ENCODE measurements at regions not wholly inside any gene's neighbourhood (a gene's known extent, or its start where the extent isn't known, plus 50 kb on each side); places are given as distances from the start of the nearest gene placed in this dataset.

DNA sequence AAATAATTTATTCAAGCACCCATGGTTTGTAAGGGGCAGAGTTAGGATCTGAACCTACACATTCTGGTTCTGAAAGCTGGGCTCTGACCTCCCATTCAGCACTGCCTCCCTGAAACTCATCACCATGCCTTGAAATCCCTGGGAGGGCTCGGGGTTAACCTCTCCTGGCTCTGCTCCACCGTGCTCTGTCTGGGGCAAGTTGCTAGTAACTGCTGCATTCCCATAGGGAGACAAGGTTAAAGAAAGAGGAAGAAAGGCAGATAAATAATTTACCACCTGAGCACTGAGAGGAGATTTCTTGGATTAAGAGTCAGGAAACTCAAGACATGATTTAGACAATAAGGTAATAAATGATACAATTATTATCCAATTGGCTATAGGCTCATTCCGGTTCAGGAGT lies 199.3 kb downstream of the KIF18A start:
- no peak for DNase-seq
- intact Hi-C loops (cut with DNase I): no loop called here
- H3K4me1 ChIP-seq: no peaks in the 10 kb centered on the region
- no peaks in the 10 kb centered on the region for H3K27me3 ChIP-seq
- no peak overlapping the region for H3K27ac ChIP-seq
- no peaks in the 10 kb centered on the region for H3K36me3 ChIP-seq
- no peak overlapping the region for H3K4me3 ChIP-seq
- TF ChIP-seq, protein P1, sequence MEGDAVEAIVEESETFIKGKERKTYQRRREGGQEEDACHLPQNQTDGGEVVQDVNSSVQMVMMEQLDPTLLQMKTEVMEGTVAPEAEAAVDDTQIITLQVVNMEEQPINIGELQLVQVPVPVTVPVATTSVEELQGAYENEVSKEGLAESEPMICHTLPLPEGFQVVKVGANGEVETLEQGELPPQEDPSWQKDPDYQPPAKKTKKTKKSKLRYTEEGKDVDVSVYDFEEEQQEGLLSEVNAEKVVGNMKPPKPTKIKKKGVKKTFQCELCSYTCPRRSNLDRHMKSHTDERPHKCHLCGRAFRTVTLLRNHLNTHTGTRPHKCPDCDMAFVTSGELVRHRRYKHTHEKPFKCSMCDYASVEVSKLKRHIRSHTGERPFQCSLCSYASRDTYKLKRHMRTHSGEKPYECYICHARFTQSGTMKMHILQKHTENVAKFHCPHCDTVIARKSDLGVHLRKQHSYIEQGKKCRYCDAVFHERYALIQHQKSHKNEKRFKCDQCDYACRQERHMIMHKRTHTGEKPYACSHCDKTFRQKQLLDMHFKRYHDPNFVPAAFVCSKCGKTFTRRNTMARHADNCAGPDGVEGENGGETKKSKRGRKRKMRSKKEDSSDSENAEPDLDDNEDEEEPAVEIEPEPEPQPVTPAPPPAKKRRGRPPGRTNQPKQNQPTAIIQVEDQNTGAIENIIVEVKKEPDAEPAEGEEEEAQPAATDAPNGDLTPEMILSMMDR (IDR thresholded peaks at IDR 0.05): no peak
- no peaks in the 10 kb centered on the region for H3K9me3 ChIP-seq
- ATAC-seq: no peak

DNA sequence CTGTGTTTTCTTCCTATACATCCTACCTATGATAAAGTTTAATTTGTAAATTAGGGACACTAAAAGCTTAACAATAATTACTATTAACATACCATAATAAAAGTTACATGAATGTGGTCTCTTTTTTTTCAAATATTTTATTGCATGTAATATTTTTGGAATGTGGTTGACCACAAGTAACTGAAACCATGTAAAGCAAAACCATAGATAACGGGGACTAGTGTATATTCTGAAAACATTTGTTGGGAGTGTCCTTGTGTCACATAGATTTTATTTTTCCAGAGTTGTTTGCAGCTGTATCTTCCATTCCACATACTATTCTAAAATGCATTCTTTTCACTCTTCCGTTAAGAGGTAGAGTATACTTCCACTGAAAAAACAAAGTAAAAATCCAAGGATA lies 200.4 kb downstream of the KIF18A start:
- intact Hi-C loops (cut with DNase I): no loop called here
- DNase-seq: no peak

DNA sequence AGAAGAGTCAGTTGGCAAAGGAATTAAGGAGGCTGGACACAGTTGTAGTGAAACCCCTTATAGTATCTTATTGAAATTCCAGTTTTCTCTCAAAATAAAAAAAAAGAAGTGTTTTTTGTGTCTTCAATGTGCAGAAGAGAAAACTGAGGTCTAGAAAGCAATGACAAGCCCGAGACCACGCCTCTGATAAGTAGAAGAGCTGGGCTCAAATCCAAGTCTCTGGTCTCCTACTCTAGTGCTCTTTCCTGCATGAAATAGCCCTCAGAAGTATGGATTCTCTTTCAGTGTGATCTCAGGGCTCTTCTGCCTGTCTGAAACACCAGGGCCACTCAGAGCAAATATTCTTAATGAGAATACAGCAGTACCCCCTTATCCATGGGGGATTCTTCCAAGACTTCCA lies 200.9 kb downstream of the KIF18A start:
- DNase-seq (no peak), ATAC-seq (no peak)
- H3K27ac ChIP-seq: no peak overlapping the region
- intact Hi-C loops (cut with DNase I): no loop called here
- H3K27me3 ChIP-seq: no peaks in the 10 kb centered on the region
- H3K9me3 ChIP-seq: no peaks in the 10 kb centered on the region
- H3K4me3 ChIP-seq: no peak overlapping the region
- TF ChIP-seq, protein P1 (IDR thresholded peaks at IDR 0.05): no peak
- H3K36me3 ChIP-seq: no peaks in the 10 kb centered on the region
- no peaks in the 10 kb centered on the region for H3K4me1 ChIP-seq

More for the DNA sequence above, 200.4 kb downstream of the KIF18A start:
- TF ChIP-seq, protein P1 (IDR thresholded peaks at IDR 0.05): no peak
- H3K4me1 ChIP-seq: no peaks in the 10 kb centered on the region
- ATAC-seq: no peak
- no peak overlapping the region for H3K27ac ChIP-seq
- no peaks in the 10 kb centered on the region for H3K9me3 ChIP-seq
- H3K27me3 ChIP-seq: no peaks in the 10 kb centered on the region
- H3K36me3 ChIP-seq: no peaks in the 10 kb centered on the region
- H3K4me3 ChIP-seq: no peak overlapping the region

DNA sequence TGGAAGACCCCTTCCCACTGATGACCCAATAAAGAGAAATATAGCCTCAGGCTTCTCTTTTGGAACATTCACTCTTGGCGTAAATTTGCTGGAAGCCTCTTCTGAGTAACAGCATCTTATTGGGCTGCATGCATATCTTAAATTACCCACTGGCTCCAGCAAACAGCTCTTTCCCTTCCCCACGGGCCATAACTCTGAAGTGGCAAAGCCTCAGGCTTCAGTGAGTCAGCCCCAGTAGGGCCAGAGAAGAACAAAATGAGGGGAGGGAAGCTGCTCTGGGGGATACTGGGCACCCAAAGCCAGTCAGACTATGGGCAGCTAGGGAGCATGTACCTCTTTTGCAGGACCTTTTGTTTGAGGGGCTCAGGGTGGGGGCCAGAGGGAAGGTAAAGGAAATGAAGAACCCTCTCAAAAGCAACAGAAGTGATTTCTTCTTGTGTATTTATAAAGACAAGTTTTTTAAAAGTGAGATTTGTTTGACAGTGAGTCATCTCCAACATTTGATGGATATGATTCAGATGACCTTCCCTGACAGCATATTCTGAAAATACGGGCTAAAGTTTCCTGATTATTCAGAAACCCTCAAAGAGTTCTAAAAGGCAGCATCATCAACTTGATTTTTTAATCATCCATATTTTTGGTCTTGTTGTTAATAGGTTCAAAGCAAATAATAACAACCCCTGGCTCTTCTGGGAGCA lies 203.4 kb downstream of the KIF18A start:
- H3K9me3 ChIP-seq: no peaks in the 10 kb centered on the region
- H3K4me3 ChIP-seq: no peak overlapping the region
- intact Hi-C loops (cut with DNase I): no loop called here
- no peaks in the 10 kb centered on the region for H3K36me3 ChIP-seq
- H3K4me1 ChIP-seq: no peaks in the 10 kb centered on the region
- ATAC-seq (no peak), DNase-seq (no peak)
- H3K27me3 ChIP-seq: no peaks in the 10 kb centered on the region
- TF ChIP-seq, protein P1 (IDR thresholded peaks at IDR 0.05): no peak
- H3K27ac ChIP-seq: no peak overlapping the region

DNA sequence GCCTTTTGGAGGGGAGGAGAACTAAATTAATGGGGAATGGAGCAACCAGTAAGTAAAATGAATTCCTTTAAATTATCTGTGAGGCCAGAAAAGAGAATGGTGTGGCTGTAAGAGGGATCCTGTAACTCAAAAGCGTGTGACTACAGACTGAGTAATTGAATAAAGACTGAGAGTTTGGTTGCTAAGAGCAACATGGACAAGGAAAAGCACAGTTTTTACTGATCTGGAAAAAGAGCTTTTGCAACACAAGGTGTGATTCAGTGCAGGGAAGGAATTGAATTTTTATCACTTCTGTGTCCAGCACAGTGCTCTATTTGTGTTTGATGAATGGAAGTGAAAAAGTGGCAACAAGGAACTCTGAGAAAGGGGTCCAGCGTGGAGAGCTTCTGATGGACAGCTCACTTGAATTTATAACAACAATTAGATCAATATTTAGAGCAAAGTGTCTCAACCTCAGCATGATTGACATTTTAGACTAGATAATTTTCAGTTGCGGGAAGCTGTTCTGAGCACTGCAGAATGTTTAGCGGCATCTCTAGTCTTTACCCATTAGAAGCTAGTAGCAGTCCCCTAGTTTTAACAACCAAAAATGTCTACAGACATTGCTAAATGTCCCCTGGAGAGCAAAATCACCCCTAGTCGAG lies 202.8 kb upstream of the BDNF start:
- TF ChIP-seq, protein P1 (IDR thresholded peaks at IDR 0.05): no peak
- H3K4me3 ChIP-seq: no peak overlapping the region
- DNase-seq (no peak), ATAC-seq (no peak)
- intact Hi-C loops (cut with DNase I): no loop called here
- no peaks in the 10 kb centered on the region for H3K4me1 ChIP-seq
- H3K9me3 ChIP-seq: no peaks in the 10 kb centered on the region
- H3K36me3 ChIP-seq: no peaks in the 10 kb centered on the region
- H3K27me3 ChIP-seq: no peaks in the 10 kb centered on the region
- no peak overlapping the region for H3K27ac ChIP-seq

Data from left lung (tissue), 4 donors.